ENCODE measurements at regions not wholly inside any gene's neighbourhood (a gene's known extent, or its start where the extent isn't known, plus 50 kb on each side); places are given as distances from the start of the nearest gene placed in this dataset.

DNA sequence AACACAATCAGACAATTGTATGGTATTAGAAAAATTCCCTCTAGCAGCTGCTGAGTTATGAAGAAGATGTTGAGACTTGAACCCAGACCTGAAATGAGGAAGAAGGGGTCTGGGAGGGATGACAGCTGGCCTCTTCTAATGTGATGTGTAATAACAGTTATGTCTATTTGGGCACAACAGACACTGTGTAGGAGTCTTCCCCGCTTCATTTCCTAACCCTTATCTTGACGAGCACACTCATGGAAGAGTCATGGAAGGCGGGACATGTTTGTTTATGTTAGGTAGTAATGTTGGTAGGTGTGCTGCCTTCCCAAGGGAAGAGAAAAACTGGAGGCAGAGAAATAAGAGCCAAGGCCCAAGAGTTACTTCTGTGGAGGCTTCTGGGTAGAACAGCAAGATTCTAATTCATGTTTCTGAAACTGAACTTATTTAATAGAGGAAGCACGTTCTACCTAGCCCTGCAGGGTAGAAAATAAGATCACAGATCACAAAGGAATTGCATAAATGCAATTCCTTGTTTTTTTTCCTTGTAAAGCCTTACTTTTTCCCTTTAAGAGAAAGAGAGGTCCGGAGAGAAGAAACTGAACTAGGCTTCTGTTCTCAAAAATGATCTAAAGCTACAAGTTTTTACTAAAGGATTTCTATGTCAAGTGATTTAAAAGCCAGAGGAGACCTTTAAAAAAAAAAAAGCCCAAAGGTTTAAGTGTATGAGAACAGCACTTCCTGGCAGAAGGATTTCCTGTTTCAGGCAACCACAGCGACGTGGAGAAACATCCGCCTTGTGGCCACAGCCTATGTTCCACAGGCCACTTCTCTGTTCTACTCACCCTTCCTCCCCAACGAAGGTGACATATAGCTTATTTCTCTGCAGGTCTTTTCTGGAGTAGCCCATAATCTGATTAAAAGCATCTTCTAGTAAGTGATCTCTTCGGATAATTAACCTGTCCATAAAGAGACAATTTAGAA, 68.5 kb upstream of the STK17B start:
- peak; percentile 94 for ATAC-seq
- Histone ChIP-seq H3K36me3 (no peaks in the 10 kb centered on the region), H3K4me1 (peaks cover 34% of the 10 kb centered on the region), H3K4me3 (no peak overlapping the region), H3K27me3 (ENCODE audit: low read depth) (no peaks in the 10 kb centered on the region), H3K27ac (peak overlapping the region; percentile 89), H3K9me3 (no peaks in the 10 kb centered on the region)
- intact Hi-C loops (cut with DNase I) = no loop called here
- TF ChIP-seq, protein P1, sequence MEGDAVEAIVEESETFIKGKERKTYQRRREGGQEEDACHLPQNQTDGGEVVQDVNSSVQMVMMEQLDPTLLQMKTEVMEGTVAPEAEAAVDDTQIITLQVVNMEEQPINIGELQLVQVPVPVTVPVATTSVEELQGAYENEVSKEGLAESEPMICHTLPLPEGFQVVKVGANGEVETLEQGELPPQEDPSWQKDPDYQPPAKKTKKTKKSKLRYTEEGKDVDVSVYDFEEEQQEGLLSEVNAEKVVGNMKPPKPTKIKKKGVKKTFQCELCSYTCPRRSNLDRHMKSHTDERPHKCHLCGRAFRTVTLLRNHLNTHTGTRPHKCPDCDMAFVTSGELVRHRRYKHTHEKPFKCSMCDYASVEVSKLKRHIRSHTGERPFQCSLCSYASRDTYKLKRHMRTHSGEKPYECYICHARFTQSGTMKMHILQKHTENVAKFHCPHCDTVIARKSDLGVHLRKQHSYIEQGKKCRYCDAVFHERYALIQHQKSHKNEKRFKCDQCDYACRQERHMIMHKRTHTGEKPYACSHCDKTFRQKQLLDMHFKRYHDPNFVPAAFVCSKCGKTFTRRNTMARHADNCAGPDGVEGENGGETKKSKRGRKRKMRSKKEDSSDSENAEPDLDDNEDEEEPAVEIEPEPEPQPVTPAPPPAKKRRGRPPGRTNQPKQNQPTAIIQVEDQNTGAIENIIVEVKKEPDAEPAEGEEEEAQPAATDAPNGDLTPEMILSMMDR (IDR thresholded peaks at IDR 0.05) = peak; percentile 40
- DNase-seq = peak; percentile 88

DNA sequence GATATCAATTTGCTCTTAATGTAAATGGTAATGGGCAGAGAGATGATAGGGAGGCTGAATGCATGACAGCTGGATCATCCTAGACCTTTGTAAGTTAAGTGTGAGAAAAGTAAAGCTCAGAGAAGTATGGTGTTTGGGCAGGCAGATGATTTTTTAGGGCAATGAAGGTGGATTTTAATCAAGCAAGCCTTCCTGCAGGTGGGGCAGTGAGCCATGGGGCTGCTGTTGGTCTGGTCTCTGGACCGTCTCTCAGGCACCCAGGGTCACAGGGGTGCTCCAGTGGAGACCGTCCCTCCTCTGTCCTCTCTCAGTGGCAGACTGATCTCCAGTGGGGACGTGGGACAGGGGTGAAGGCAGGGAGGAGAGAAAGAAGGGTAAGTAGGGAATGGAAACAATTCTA, 69.8 kb upstream of the STK17B start:
- DNase-seq (no peak), ATAC-seq (no peak)
- Histone ChIP-seq H3K4me3 (no peak overlapping the region), H3K36me3 (no peaks in the 10 kb centered on the region), H3K27me3 (ENCODE audit: low read depth) (no peaks in the 10 kb centered on the region), H3K4me1 (peaks cover 38% of the 10 kb centered on the region), H3K27ac (peak overlapping the region; percentile 89), H3K9me3 (no peaks in the 10 kb centered on the region)
- intact Hi-C loops (cut with DNase I) = no loop called here
- TF ChIP-seq, protein P1 (IDR thresholded peaks at IDR 0.05) = no peak

DNA sequence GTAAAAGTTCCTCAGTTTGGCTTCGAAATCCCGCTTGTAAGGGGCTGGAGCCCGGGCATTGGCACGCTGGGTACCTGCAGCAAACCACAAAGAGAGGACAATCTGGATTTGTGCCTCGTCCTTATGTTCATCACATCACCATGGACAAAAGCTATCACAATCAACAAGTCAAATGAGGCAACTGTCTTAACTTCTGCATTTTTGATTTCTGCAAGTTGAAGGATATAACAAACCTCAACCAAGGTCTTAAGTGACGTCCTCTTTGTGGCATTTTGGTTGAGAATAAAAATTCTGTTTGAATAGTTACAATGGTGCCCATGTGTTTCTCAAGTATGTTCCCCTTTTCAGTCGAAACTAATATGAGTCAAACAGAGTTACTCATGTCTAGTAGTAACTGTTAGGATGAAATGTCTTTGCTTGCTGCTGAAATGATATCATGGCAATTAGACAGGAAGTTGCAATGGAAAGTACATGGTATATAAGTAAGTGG, 70.8 kb upstream of the STK17B start:
- TF ChIP-seq, protein P1 (IDR thresholded peaks at IDR 0.05) = no peak
- intact Hi-C loops (cut with DNase I) = no loop called here
- H3K36me3 ChIP-seq = no peaks in the 10 kb centered on the region
- no peaks in the 10 kb centered on the region for H3K9me3 ChIP-seq
- H3K27ac ChIP-seq = peak overlapping the region; percentile 89
- H3K27me3 ChIP-seq (ENCODE audit: low read depth) = no peaks in the 10 kb centered on the region
- DNase-seq (peak; percentile 53), ATAC-seq (peak; percentile 58 to 83)
- H3K4me3 ChIP-seq = no peak overlapping the region
- H3K4me1 ChIP-seq = peaks cover 41% of the 10 kb centered on the region

DNA sequence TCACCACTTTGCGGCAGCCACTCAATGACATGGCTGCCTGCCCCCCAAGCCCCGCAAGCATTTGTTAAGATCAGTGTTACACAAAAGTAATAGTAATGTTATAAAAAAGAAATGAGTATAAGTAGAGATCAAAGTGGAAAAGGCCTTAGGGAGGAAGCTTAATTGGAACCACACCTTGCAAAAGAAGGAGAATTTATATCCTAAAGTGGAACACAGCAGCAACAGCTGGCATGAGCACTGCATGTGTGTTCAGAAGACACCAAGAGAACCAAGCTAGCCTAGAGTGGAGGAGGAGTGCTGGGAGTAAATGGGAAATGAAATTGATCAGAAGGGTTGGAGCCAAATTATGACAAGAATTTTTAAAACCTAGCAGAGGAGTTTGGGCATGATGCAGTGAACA, 73.1 kb upstream of the STK17B start:
- TF ChIP-seq, protein P1 (IDR thresholded peaks at IDR 0.05) = no peak
- Histone ChIP-seq H3K4me1 (peaks cover 51% of the 10 kb centered on the region), H3K27me3 (ENCODE audit: low read depth) (no peaks in the 10 kb centered on the region), H3K36me3 (no peaks in the 10 kb centered on the region), H3K27ac (no peak overlapping the region), H3K4me3 (no peak overlapping the region), H3K9me3 (no peaks in the 10 kb centered on the region)
- intact Hi-C loops (cut with DNase I) = no loop called here
- no peak for ATAC-seq
- DNase-seq = no peak

DNA sequence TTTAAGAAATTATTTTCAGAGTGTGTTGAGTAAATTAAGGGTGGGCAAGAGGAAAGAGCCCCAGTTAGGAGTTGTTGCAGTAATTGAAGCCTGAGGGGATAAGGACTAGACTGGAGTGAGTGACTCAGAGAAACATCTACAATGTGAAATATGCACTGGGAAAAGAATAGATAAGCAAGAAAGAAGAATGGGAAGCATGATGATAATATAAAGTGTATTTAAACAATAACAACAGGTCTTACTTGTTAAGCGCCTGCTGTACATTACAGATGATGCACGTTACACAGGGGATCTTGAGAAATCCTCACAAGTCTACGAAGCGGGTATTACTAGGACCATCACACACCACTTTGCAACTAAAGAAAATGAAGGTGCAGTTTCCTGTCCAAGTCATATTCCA, 73.6 kb upstream of the STK17B start:
- Histone ChIP-seq H3K36me3 (no peaks in the 10 kb centered on the region), H3K9me3 (no peaks in the 10 kb centered on the region), H3K27ac (no peak overlapping the region), H3K4me1 (peaks cover 51% of the 10 kb centered on the region), H3K27me3 (ENCODE audit: low read depth) (no peaks in the 10 kb centered on the region), H3K4me3 (no peak overlapping the region)
- ATAC-seq = no peak
- intact Hi-C loops (cut with DNase I) = no loop called here
- TF ChIP-seq, protein P1 (IDR thresholded peaks at IDR 0.05) = no peak
- no peak for DNase-seq

Measured in lower lobe of right lung (tissue), 2 donors.